Endodermal cell (in vitro differentiated cells): ENCODE measurements at regions not wholly inside any gene's neighbourhood (a gene's known extent, or its start where the extent isn't known, plus 50 kb on each side); places are given as distances from the start of the nearest gene placed in this dataset.
"Not testable (repeated sequence)": the region's sequence is repeated elsewhere in the genome, so short reads cannot be mapped to it uniquely, and the experiment has no call there.

ENCODE experiments used
- DNase-seq: peaks from one replicate; pipeline ENCODE4 v3.0.0-alpha.2; 2017
- H3K27ac ChIP-seq: 2 replicates; pipeline ENCODE4 v1.5.1; 2013; ENCODE audit warnings: mild to moderate bottlenecking, low read depth, low read length, moderate library complexity
- H3K27me3 ChIP-seq: 2 replicates; pipeline ENCODE4 v1.6.1; 2013; ENCODE audit warnings: mild to moderate bottlenecking, low read length, moderate library complexity; ENCODE audit not compliant: insufficient read depth, control insufficient read depth, poor library complexity, severe bottlenecking
- H3K36me3 ChIP-seq: 2 replicates; pipeline ENCODE4 v1.7.0; 2013; ENCODE audit warnings: mild to moderate bottlenecking, low read length, moderate library complexity; ENCODE audit not compliant: control insufficient read depth, insufficient read depth
- H3K4me1 ChIP-seq: one replicate; pipeline ENCODE4 v1.7.0; 2013; ENCODE audit warnings: low read length; ENCODE audit not compliant: control insufficient read depth, insufficient read depth
- H3K4me3 ChIP-seq: 2 replicates; pipeline ENCODE4 v1.5.1; 2013; ENCODE audit warnings: mild to moderate bottlenecking, low read length, moderate library complexity
- H3K9ac ChIP-seq: 2 replicates; pipeline ENCODE4 v1.6.1; 2013; ENCODE audit warnings: mild to moderate bottlenecking, low read length, moderate library complexity; ENCODE audit not compliant: poor library complexity, severe bottlenecking; ENCODE audit errors: extremely low read depth
- H3K9me3 ChIP-seq: 2 replicates; pipeline ENCODE4 v1.6.1; 2013; ENCODE audit warnings: mild to moderate bottlenecking, low read length, moderate library complexity; ENCODE audit not compliant: control insufficient read depth
- H3K27ac Mint-ChIP-seq: 2 replicates; pipeline ENCODE4 v1.8.0; 2020; ENCODE audit warnings: mixed read lengths
- H3K27me3 Mint-ChIP-seq: 2 replicates; pipeline ENCODE4 v1.8.0; 2021; ENCODE audit warnings: mild to moderate bottlenecking, mixed read lengths; ENCODE audit not compliant: insufficient read depth
- H3K36me3 Mint-ChIP-seq: 2 replicates; pipeline ENCODE4 v1.8.0; 2020; ENCODE audit warnings: low read depth, mixed read lengths
- H3K4me1 Mint-ChIP-seq: 2 replicates; pipeline ENCODE4 v1.8.0; 2020; ENCODE audit warnings: mixed read lengths
- H3K4me3 Mint-ChIP-seq: 2 replicates; pipeline ENCODE4 v1.8.0; 2020; ENCODE audit warnings: mild to moderate bottlenecking, moderate library complexity, mixed read lengths
- H3K9me3 Mint-ChIP-seq: 2 replicates; pipeline ENCODE4 v1.8.0; 2020; ENCODE audit warnings: mild to moderate bottlenecking, mixed read lengths
- WGBS, 2 experiments: methylation state at CpG; one replicate each; pipeline versions ENCODE4 v1.1.5 to v1.1.7; 2013; ENCODE audit warnings: missing lambda C conversion rate in 2 of 2, mixed read lengths in 1 of 2; ENCODE audit not compliant: insufficient coverage in 1 of 2, insufficient read length in 1 of 2; 5-methylcytosine and 5-hydroxymethylcytosine counted together
- TF ChIP-seq, protein P1 (sequence below): fragments of 200-600 bp; sonication (generic); conservative IDR thresholded peaks from 2 replicates; pipeline ENCODE4 v1.5.0; 2021; ENCODE audit warnings: antibody characterized with exemption, mild to moderate bottlenecking

DNA sequence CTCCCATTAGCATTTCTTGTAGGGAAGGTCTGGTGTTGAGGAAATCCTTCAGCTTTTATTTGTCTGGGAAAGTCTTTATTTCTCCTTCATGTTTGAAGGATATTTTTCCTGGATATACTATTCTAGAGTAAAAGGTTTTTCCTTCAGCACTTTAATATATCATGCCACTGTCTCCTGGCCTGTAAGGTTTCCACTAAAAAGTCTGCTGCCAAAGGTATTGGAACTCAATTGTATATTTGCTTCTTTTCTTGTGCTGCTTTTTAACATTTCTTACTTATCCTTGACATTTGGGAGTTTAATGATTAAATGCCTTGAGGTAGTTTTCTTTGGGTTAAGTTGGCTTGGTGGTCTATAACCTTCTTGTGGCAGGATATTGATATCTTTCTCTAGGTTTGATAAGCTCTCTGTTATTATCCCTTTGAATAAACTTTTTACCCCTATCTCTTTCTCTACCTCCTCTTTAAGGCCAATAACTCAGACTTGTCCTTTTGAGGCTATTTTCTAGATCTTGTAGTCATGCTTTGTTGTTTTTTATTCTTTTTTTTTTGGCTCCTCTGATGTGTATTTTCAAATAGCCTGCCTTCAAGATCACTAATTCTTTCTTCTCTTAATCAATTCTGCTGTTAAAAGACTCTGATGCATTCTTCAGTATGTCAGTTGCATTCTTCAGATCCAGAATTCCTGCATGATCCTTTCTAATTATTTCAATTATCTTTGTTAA, 225.0 kb upstream of the ZNF217 start:
- Mint-ChIP-seq H3K9me3 (peaks cover 2% of the 10 kb centered on the region), H3K27ac (peak overlapping the region; percentile 67), H3K4me3 (no peak overlapping the region), H3K27me3 (no peaks in the 10 kb centered on the region), H3K36me3 (no peaks in the 10 kb centered on the region), H3K4me1 (peaks cover 16% of the 10 kb centered on the region)
- H3K36me3 ChIP-seq: no peaks in the 10 kb centered on the region
- H3K4me3 ChIP-seq: no peak overlapping the region
- H3K4me1 ChIP-seq: no peaks in the 10 kb centered on the region
- peaks cover 10% of the 10 kb centered on the region for H3K9me3 ChIP-seq
- no peak for DNase-seq
- H3K9ac ChIP-seq: no peak overlapping the region
- H3K27me3 ChIP-seq: no peaks in the 10 kb centered on the region
- TF ChIP-seq, protein P1, sequence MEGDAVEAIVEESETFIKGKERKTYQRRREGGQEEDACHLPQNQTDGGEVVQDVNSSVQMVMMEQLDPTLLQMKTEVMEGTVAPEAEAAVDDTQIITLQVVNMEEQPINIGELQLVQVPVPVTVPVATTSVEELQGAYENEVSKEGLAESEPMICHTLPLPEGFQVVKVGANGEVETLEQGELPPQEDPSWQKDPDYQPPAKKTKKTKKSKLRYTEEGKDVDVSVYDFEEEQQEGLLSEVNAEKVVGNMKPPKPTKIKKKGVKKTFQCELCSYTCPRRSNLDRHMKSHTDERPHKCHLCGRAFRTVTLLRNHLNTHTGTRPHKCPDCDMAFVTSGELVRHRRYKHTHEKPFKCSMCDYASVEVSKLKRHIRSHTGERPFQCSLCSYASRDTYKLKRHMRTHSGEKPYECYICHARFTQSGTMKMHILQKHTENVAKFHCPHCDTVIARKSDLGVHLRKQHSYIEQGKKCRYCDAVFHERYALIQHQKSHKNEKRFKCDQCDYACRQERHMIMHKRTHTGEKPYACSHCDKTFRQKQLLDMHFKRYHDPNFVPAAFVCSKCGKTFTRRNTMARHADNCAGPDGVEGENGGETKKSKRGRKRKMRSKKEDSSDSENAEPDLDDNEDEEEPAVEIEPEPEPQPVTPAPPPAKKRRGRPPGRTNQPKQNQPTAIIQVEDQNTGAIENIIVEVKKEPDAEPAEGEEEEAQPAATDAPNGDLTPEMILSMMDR: no peak
- H3K27ac ChIP-seq: no peak overlapping the region

DNA sequence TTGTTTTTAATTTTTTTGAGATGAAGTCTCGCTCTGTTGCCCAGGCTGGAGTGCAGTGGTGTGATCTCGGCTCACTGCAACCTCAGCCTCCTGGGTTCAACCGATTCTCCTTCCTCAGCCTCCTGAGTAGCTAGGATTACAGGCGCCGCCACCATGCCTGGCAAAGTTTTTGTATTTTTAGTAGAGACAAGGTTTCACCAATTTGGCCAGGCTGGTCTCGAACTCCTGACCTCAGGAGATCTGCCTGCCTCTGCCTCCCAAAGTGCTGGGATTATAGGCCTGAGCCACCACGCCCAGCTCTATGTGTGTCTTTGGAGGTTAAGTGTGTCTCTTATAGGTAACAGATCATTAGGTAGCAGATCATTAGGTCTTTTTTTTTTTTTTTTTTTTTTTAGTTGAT, 223.9 kb upstream of the ZNF217 start:
- 89 to 92% methylated on average over 7 of the region's 7 CpGs for WGBS, 2 experiments
- not testable (repeated sequence) for H3K27ac ChIP-seq, H3K36me3 ChIP-seq, H3K27ac Mint-ChIP-seq, DNase-seq, H3K9ac ChIP-seq, H3K27me3 Mint-ChIP-seq, H3K4me3 ChIP-seq, H3K9me3 Mint-ChIP-seq, H3K27me3 ChIP-seq, H3K36me3 Mint-ChIP-seq, H3K4me1 ChIP-seq, H3K9me3 ChIP-seq, H3K4me3 Mint-ChIP-seq
- H3K4me1 Mint-ChIP-seq: peaks cover 16% of the 10 kb centered on the region

DNA sequence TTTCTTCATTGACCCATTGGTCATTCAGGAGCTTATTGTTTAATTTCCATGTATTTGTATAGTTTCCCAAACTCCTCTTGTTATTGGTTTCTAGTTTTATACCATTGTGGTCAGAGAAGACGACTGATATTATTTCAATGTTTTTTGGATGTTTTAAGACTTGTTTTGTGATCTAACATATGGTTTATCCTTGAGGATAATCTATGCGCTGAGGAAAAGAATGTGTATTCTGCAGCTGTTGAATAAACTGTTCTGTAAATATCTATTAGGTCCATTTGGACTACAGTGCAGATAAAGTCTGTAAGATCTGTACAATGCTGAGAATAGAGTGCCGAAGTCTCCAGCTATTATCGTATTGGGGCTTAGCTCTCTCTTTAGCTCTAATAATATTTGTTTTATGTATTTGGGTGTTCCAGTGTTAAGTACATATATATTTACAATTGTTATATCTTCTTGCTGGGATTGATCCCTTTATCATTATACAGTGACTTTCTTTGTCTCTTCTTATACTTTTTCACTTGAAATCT, 223.3 kb upstream of the ZNF217 start:
- no peaks in the 10 kb centered on the region for H3K27me3 ChIP-seq
- no peak overlapping the region for H3K4me3 ChIP-seq
- no peak for DNase-seq
- no peaks in the 10 kb centered on the region for H3K27me3 Mint-ChIP-seq
- no peak overlapping the region for H3K27ac ChIP-seq
- no peak overlapping the region for H3K27ac Mint-ChIP-seq
- no peaks in the 10 kb centered on the region for H3K36me3 ChIP-seq
- peaks cover 16% of the 10 kb centered on the region for H3K4me1 Mint-ChIP-seq
- no peak overlapping the region for H3K9ac ChIP-seq
- no peaks in the 10 kb centered on the region for H3K4me1 ChIP-seq
- WGBS, 2 experiments: 95% methylated on average over 2 to 4 of the region's 4 CpGs
- H3K9me3 Mint-ChIP-seq: peaks cover 2% of the 10 kb centered on the region
- TF ChIP-seq, protein P1: no peak
- H3K4me3 Mint-ChIP-seq: no peak overlapping the region
- H3K9me3 ChIP-seq: peaks cover 10% of the 10 kb centered on the region
- H3K36me3 Mint-ChIP-seq: no peaks in the 10 kb centered on the region

DNA sequence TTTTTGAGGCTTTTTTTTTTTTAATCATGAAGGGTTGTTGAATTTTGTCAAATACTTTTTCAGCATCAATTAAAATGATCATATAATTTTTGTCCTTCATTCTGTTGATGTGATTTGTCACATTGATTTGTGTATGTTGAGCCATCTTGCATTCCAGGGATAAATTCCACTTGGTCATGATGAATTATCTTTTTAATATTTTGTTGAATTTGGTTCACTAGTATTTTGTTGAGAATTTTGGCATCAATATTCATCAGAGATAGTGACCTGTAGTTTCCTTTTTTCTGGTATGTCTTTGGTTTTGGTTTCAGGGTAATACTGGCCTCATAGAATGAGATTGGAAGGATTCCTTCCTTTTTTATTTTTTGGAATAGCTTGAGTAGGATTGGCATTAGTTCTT, 221.9 kb upstream of the ZNF217 start:
- Mint-ChIP-seq H3K9me3 (peaks cover 2% of the 10 kb centered on the region), H3K36me3 (no peaks in the 10 kb centered on the region), H3K4me3 (no peak overlapping the region), H3K27me3 (no peaks in the 10 kb centered on the region), H3K27ac (no peak overlapping the region), H3K4me1 (peaks cover 16% of the 10 kb centered on the region)
- H3K9me3 ChIP-seq: peaks cover 10% of the 10 kb centered on the region
- no peak overlapping the region for H3K9ac ChIP-seq
- H3K4me1 ChIP-seq: no peaks in the 10 kb centered on the region
- no peak for DNase-seq
- H3K4me3 ChIP-seq: no peak overlapping the region
- TF ChIP-seq, protein P1: no peak
- no peaks in the 10 kb centered on the region for H3K27me3 ChIP-seq
- H3K27ac ChIP-seq: no peak overlapping the region
- no peaks in the 10 kb centered on the region for H3K36me3 ChIP-seq
